Lower leg skin (tissue), 4 donors: ENCODE measurements at regions not wholly inside any gene's neighbourhood (a gene's known extent, or its start where the extent isn't known, plus 50 kb on each side); places are given as distances from the start of the nearest gene placed in this dataset.

Source experiments
- DNase-seq, 2 donors: peaks; one replicate each; pipeline ENCODE4 v3.0.0-alpha.2; 2019; ENCODE audit warnings: low spot score in 2 of 2
- H3K4me3 ChIP-seq: fragments of 200-600 bp; sonication (generic); 2 replicates; pipeline ENCODE4 v1.5.1; 2017; ENCODE audit warnings: mild to moderate bottlenecking, low read depth; ENCODE audit not compliant: poor library complexity, severe bottlenecking
- POLR2A ChIP-seq, 2 donors: fragments of 450-650 bp; IDR thresholded peaks; one replicate each; pipeline ENCODE4 v1.6.1; 2016 to 2017; ENCODE audit warnings: antibody characterized with exemption in 2 of 2, mild to moderate bottlenecking in 1 of 2, moderate library complexity in 1 of 2
- WGBS, 2 donors: methylation state at CpG; one replicate each; pipeline ENCODE4 v1.1.5; 2018; 5-methylcytosine and 5-hydroxymethylcytosine counted together
- intact Hi-C: fragments of 100-400 bp; cut with DNase I; formaldehyde crosslinking; loops from one replicate; pipeline ENCODE4 v1.15.0; 2023; ENCODE audit warnings: low total_unique reads
- TF ChIP-seq, protein P1 (sequence below), 3 donors: fragments of 450-650 bp; IDR thresholded peaks; one replicate each; pipeline ENCODE4 v1.5.1; 2016; ENCODE audit warnings: antibody characterized with exemption in 3 of 3, mild to moderate bottlenecking in 3 of 3, moderate library complexity in 2 of 3

GRCh38 chr12:92581604-92582003 lies 121.2 kb upstream of the PLEKHG7 start:
- TF ChIP-seq POLR2A (IDR thresholded peaks at IDR 0.05) = no peak
- TF ChIP-seq, protein P1, sequence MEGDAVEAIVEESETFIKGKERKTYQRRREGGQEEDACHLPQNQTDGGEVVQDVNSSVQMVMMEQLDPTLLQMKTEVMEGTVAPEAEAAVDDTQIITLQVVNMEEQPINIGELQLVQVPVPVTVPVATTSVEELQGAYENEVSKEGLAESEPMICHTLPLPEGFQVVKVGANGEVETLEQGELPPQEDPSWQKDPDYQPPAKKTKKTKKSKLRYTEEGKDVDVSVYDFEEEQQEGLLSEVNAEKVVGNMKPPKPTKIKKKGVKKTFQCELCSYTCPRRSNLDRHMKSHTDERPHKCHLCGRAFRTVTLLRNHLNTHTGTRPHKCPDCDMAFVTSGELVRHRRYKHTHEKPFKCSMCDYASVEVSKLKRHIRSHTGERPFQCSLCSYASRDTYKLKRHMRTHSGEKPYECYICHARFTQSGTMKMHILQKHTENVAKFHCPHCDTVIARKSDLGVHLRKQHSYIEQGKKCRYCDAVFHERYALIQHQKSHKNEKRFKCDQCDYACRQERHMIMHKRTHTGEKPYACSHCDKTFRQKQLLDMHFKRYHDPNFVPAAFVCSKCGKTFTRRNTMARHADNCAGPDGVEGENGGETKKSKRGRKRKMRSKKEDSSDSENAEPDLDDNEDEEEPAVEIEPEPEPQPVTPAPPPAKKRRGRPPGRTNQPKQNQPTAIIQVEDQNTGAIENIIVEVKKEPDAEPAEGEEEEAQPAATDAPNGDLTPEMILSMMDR (IDR thresholded peaks at IDR 0.05) = no peak
- no peak overlapping the region for H3K4me3 ChIP-seq
- intact Hi-C loops = no loop called here
- 64 to 74% methylated on average over 1 of the region's 1 CpG for whole genome bisulfite sequencing, 2 donors
- no peak for DNase-seq

- TF ChIP-seq POLR2A (IDR thresholded peaks at IDR 0.05) = no peak
- TF ChIP-seq, protein P1 (IDR thresholded peaks at IDR 0.05) = no peak
- no peak overlapping the region for H3K4me3 ChIP-seq
- 83 to 90% methylated on average over 6 of the region's 6 CpGs for WGBS, 2 donors
- no peak for DNase-seq
- intact Hi-C loops = loop anchor here (10.0 kb wide), 2 partner anchors 430 to 1190 kb away; partner anchors contain the start of gene BTG1
These were observed 127.7 kb upstream of the PLEKHG7 start for GRCh38 chr12:92574911-92575570.

GRCh38 chr12:92574051-92574783 lies 128.6 kb upstream of the PLEKHG7 start:
- 67 to 73% methylated on average over 8 of the region's 8 CpGs for WGBS, 2 donors
- intact Hi-C loops = loop anchor here (10.0 kb wide), 2 partner anchors 429 to 1189 kb away; partner anchors contain the start of gene BTG1

GRCh38 chr12:92573104-92573503 lies 129.7 kb upstream of the PLEKHG7 start:
- DNase-seq = no peak
- intact Hi-C loops = loop anchor here (10.0 kb wide), 2 partner anchors 428 to 1188 kb away; partner anchors contain the start of gene BTG1
- no peak overlapping the region for H3K4me3 ChIP-seq
- WGBS, 2 donors = 49 to 56% methylated on average over 4 of the region's 4 CpGs
- no peak for TF ChIP-seq POLR2A (IDR thresholded peaks at IDR 0.05)
- TF ChIP-seq, protein P1 (IDR thresholded peaks at IDR 0.05) = no peak

More at GRCh38 chr12:92574051-92574783, 128.6 kb upstream of the PLEKHG7 start:
- TF ChIP-seq, protein P1 (IDR thresholded peaks at IDR 0.05) = no peak
- no peak for TF ChIP-seq POLR2A (IDR thresholded peaks at IDR 0.05)
- DNase-seq = no peak
- H3K4me3 ChIP-seq = no peak overlapping the region

- TF ChIP-seq, protein P1 (IDR thresholded peaks at IDR 0.05) = no peak
- TF ChIP-seq POLR2A (IDR thresholded peaks at IDR 0.05) = no peak
- no peak overlapping the region for H3K4me3 ChIP-seq
- DNase-seq = no peak
- intact Hi-C loops = loop anchor here (10.0 kb wide), 2 partner anchors 427 to 1187 kb away; partner anchors contain the start of gene BTG1
- WGBS, 2 donors = 84 to 87% methylated on average over 8 of the region's 8 CpGs
These were observed 130.8 kb upstream of the PLEKHG7 start for GRCh38 chr12:92571844-92572543.
